ENCODE measurements at regions not wholly inside any gene's neighbourhood (a gene's known extent, or its start where the extent isn't known, plus 50 kb on each side); places are given as distances from the start of the nearest gene placed in this dataset.

DNA sequence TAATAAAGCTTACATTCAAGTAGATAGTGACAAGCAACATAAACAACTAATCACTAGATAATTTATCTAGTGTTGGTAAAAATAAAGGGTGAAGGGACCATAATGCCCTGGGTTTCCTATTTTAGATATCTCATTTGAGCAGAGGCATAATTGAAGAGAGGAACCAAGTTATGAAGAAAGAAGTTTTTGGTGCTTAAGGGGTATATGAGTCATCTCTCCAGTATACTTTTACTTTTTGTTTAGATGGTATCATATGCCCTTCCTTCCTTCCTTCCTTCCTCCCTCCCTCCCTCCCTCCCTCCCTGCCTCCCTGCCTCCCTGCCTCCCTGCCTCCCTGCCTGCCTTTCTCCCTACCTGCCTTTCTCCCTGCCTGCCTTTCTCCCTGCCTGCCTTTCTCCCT lies 1053.5 kb upstream of the CELF4 start:
- TF ChIP-seq POLR2A (IDR thresholded peaks at IDR 0.05): no peak
- TF ChIP-seq, protein P1, sequence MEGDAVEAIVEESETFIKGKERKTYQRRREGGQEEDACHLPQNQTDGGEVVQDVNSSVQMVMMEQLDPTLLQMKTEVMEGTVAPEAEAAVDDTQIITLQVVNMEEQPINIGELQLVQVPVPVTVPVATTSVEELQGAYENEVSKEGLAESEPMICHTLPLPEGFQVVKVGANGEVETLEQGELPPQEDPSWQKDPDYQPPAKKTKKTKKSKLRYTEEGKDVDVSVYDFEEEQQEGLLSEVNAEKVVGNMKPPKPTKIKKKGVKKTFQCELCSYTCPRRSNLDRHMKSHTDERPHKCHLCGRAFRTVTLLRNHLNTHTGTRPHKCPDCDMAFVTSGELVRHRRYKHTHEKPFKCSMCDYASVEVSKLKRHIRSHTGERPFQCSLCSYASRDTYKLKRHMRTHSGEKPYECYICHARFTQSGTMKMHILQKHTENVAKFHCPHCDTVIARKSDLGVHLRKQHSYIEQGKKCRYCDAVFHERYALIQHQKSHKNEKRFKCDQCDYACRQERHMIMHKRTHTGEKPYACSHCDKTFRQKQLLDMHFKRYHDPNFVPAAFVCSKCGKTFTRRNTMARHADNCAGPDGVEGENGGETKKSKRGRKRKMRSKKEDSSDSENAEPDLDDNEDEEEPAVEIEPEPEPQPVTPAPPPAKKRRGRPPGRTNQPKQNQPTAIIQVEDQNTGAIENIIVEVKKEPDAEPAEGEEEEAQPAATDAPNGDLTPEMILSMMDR (IDR thresholded peaks at IDR 0.05): no peak

Data from Peyer's patch (tissue), 4 donors.